SK-N-SH (cell line): ENCODE measurements at regions not wholly inside any gene's neighbourhood (a gene's known extent, or its start where the extent isn't known, plus 50 kb on each side); places are given as distances from the start of the nearest gene placed in this dataset.

Experiments
- CTCF ChIA-PET: fragments of 300-600, 350-600 bp; formaldehyde crosslinking; extraction: SDS; loops from one replicate; lab custom pipeline; 2021; lab: Yijun Ruan, JAX
- POLR2A ChIA-PET: fragments of 350-600 bp; sonication (Branson Sonifier 250); formaldehyde crosslinking; extraction: SDS; loops from one replicate; lab custom pipeline; 2020; ENCODE audit warnings: antibody characterized with exemption, inconsistent platforms; lab: Yijun Ruan, JAX
- DNase-seq: peaks from one replicate; pipeline ENCODE4 v3.0.0; 2012
- H2AFZ ChIP-seq: fragments of 200-600 bp; sonication (generic); 2 replicates; pipeline ENCODE4 v1.8.1; 2016; ENCODE audit warnings: antibody characterized with exemption, mild to moderate bottlenecking, low read depth
- H3F3A ChIP-seq: fragments of 200-600 bp; sonication (generic); replicated peaks from 2 replicates; pipeline ENCODE3; 2016; ENCODE audit warnings: antibody characterized with exemption, mild to moderate bottlenecking; ENCODE audit not compliant: insufficient read depth
- H3K27ac ChIP-seq, 2 experiments: fragments of 200-500 bp in 1 of 2; fragments of 200-600 bp in 1 of 2; sonication (Bioruptor generic) in 1 of 2; sonication (generic), shearing (Covaris generic) in 1 of 2; 2 replicates each; pipeline versions ENCODE4 v1.5.1 to v1.6.1; 2014 to 2016; ENCODE audit warnings: low read depth in 2 of 2, inconsistent platforms in 1 of 2, low read length in 1 of 2, mild to moderate bottlenecking in 1 of 2, mixed read lengths in 1 of 2
- H3K27me3 ChIP-seq: fragments of 200-600 bp; sonication (generic), shearing (Covaris generic); 2 replicates; pipeline ENCODE4 v1.6.1; 2016; ENCODE audit warnings: mixed run types; ENCODE audit not compliant: insufficient read depth
- H3K36me3 ChIP-seq, 2 experiments: fragments of 200-500 bp in 1 of 2; fragments of 200-600 bp in 1 of 2; sonication (Bioruptor generic) in 1 of 2; sonication (generic) in 1 of 2; replicated peaks in 1 of 2; 2 replicates each; pipeline versions ENCODE3 to v1.5.1; 2014 to 2016; ENCODE audit warnings: low read length in 1 of 2, mild to moderate bottlenecking in 1 of 2; ENCODE audit not compliant: insufficient read depth in 2 of 2, control insufficient read depth in 1 of 2
- H3K4me1 ChIP-seq, 2 experiments: fragments of 200-500 bp in 1 of 2; fragments of 200-600 bp in 1 of 2; sonication (Bioruptor generic) in 1 of 2; sonication (generic), shearing (Covaris generic) in 1 of 2; 2 replicates each; pipeline versions ENCODE4 v1.5.1 to v1.6.1; 2014 to 2016; ENCODE audit warnings: low read depth in 1 of 2, low read length in 1 of 2, mixed run types in 1 of 2; ENCODE audit not compliant: insufficient read depth in 2 of 2, control insufficient read depth in 1 of 2
- H3K4me2 ChIP-seq: fragments of 200-600 bp; sonication (generic), shearing (Covaris generic); 2 replicates; pipeline ENCODE4 v1.6.1; 2017; ENCODE audit warnings: mixed run types
- H3K4me3 ChIP-seq, 2 experiments: fragments of 200-500 bp in 1 of 2; fragments of 200-600 bp in 1 of 2; sonication (Bioruptor generic) in 1 of 2; sonication (generic), shearing (Covaris generic) in 1 of 2; 2 replicates each; pipeline versions ENCODE4 v1.5.1 to v1.8.1; 2014 to 2016; ENCODE audit warnings: low read depth in 2 of 2, inconsistent platforms in 1 of 2, low read length in 1 of 2, mild to moderate bottlenecking in 1 of 2, mixed read lengths in 1 of 2, moderate library complexity in 1 of 2
- H3K79me2 ChIP-seq: fragments of 200-600 bp; sonication (generic); 2 replicates; pipeline ENCODE4 v1.8.1; 2017; ENCODE audit warnings: mild to moderate bottlenecking; ENCODE audit not compliant: insufficient read depth
- H3K9ac ChIP-seq: fragments of 200-600 bp; sonication (generic); 2 replicates; pipeline ENCODE4 v1.6.1; 2017; ENCODE audit warnings: mixed run types
- H3K9me2 ChIP-seq: fragments of 200-600 bp; sonication (generic); 2 replicates; pipeline ENCODE4 v1.6.1; 2017; ENCODE audit warnings: mixed run types
- H3K9me3 ChIP-seq: fragments of 200-600 bp; sonication (generic); 2 replicates; pipeline ENCODE4 v1.6.1; 2017; ENCODE audit warnings: mixed run types, mild to moderate bottlenecking, moderate library complexity
- H4K20me1 ChIP-seq: fragments of 200-600 bp; sonication (generic); 2 replicates; pipeline ENCODE4 v1.6.1; 2017; ENCODE audit warnings: mild to moderate bottlenecking, mixed run types; ENCODE audit not compliant: insufficient read depth
- FOXJ3 ChIP-seq: sonication (generic); formaldehyde crosslinking; IDR thresholded peaks from 2 replicates; pipeline ENCODE4 v1.5.1; 2020; ENCODE audit warnings: mild to moderate bottlenecking, missing genetic modification reagents
- FOXM1 ChIP-seq: IDR thresholded peaks from 2 replicates; pipeline ENCODE4 v1.4.0; 2012; ENCODE audit warnings: low read depth, mild to moderate bottlenecking
- JUND ChIP-seq: IDR thresholded peaks from 2 replicates; pipeline ENCODE4 v1.4.0; 2012
- MAX ChIP-seq: IDR thresholded peaks from 2 replicates; pipeline ENCODE4 v1.4.0; 2012; ENCODE audit warnings: low read depth
- MXI1 ChIP-seq: IDR thresholded peaks from 2 replicates; pipeline ENCODE4 v1.6.1; 2012; ENCODE audit warnings: mild to moderate bottlenecking, low read depth, low read length, improper control_type of control experiment
- NFIC ChIP-seq: IDR thresholded peaks from 2 replicates; pipeline ENCODE4 v1.4.0; 2012; ENCODE audit warnings: borderline replicate concordance
- NRF1 ChIP-seq: IDR thresholded peaks from 2 replicates; pipeline ENCODE4 v1.6.1; 2012; ENCODE audit warnings: low read depth, mild to moderate bottlenecking, low read length
- POLR2AphosphoS5 ChIP-seq: IDR thresholded peaks from 2 replicates; pipeline ENCODE4 v1.6.1; 2012; ENCODE audit warnings: low read depth, low read length
- RAD21 ChIP-seq: IDR thresholded peaks from 2 replicates; pipeline ENCODE4 v1.6.1; 2012; ENCODE audit warnings: mild to moderate bottlenecking, low read length
- RCOR1 ChIP-seq: fragments of 150-350 bp; IDR thresholded peaks from 2 replicates; pipeline ENCODE4 v1.6.1; 2017; ENCODE audit warnings: antibody characterized with exemption, low read length
- RFX5 ChIP-seq: IDR thresholded peaks from 2 replicates; pipeline ENCODE4 v1.6.1; 2012; ENCODE audit warnings: mild to moderate bottlenecking, improper control_type of control experiment, low read length
- SIN3A ChIP-seq: IDR thresholded peaks from 2 replicates; pipeline ENCODE4 v1.6.1; 2012; ENCODE audit warnings: low read depth, mild to moderate bottlenecking, low read length, moderate library complexity, borderline replicate concordance
- SMC3 ChIP-seq: IDR thresholded peaks from 2 replicates; pipeline ENCODE4 v1.6.1; 2012; ENCODE audit warnings: low read depth, low read length, improper control_type of control experiment
- TAF1 ChIP-seq: IDR thresholded peaks from 2 replicates; pipeline ENCODE4 v1.6.1; 2012; ENCODE audit warnings: low read depth, mild to moderate bottlenecking, low read length, moderate library complexity, borderline replicate concordance
- TCF12 ChIP-seq: IDR thresholded peaks from 2 replicates; pipeline ENCODE4 v1.4.0; 2012
- USF2 ChIP-seq: fragments of 150-350 bp; IDR thresholded peaks from 2 replicates; pipeline ENCODE4 v1.6.1; 2017; ENCODE audit warnings: antibody characterized with exemption, low read length, low read depth, borderline replicate concordance
- ZBTB33 ChIP-seq: IDR thresholded peaks from 2 replicates; pipeline ENCODE4 v1.4.0; 2012; ENCODE audit warnings: low read depth, borderline replicate concordance
- WGBS: methylation state at CpG from one replicate; pipeline ENCODE4 v1.1.6; 2017; ENCODE audit warnings: low lambda C conversion rate; 5-methylcytosine and 5-hydroxymethylcytosine counted together

GRCh38 chr7:10704653-10705052 is 269.0 kb upstream of the PHF14 start (continued):
- no peak for TF ChIP-seq MAX
- no peak for TF ChIP-seq TCF12
- TF ChIP-seq FOXJ3, result no peak
- TF ChIP-seq NRF1, result no peak
- no peak for TF ChIP-seq POLR2AphosphoS5

- Histone ChIP-seq H2AFZ (no peak overlapping the region), H3K27ac (peak overlapping the region in 1 of 2 experiments; percentile 56; a peak in 2 of 4 replicates), H3K27me3 (no peaks in the 10 kb centered on the region), H3K9ac (no peak overlapping the region), H3K79me2 (no peaks in the 10 kb centered on the region), H3K4me2 (no peak overlapping the region), H3K36me3 (no peaks in the 10 kb centered on the region), H4K20me1 (no peaks in the 10 kb centered on the region), H3K9me2 (peaks cover 4% of the 10 kb centered on the region; the same call in 1 of the 2 replicates), H3F3A (no peaks in the 10 kb centered on the region), H3K4me3 (no peak overlapping the region), H3K9me3 (peaks cover 11% of the 10 kb centered on the region), H3K4me1 (peaks cover 0 to 5% of the 10 kb centered on the region in 2 experiments; a peak in 2 of 4 replicates)
- TF ChIP-seq FOXM1 (no peak), MXI1 (no peak), FOXJ3 (no peak), RFX5 (no peak), JUND (no peak), NRF1 (no peak), NFIC (no peak), RAD21 (no peak), RCOR1 (no peak), ZBTB33 (no peak), USF2 (no peak), SIN3A (no peak), TAF1 (no peak), SMC3 (no peak)
- no peak for DNase-seq
- WGBS, result 45% methylated on average over 3 of the region's 3 CpGs
- ChIA-PET CTCF (interaction anchor here (0.6 to 0.8 kb wide), 4 partner anchors 10 to 716 kb away, joined by 3 read pairs; no protein-coding TSS in a partner anchor), POLR2A (no interaction called here)
Observed at GRCh38 chr7:10706875-10707493, 266.7 kb upstream of the PHF14 start.
